HG02981 (cell line): ENCODE measurements at regions not wholly inside any gene's neighbourhood (a gene's known extent, or its start where the extent isn't known, plus 50 kb on each side); places are given as distances from the start of the nearest gene placed in this dataset.

Experiments used
- ATAC-seq: cut with Tn5 transposase; IDR thresholded peaks from one replicate; pipeline ENCODE4 v1.9.1; 2021; ENCODE audit warnings: mild to moderate bottlenecking, moderate library complexity; ENCODE audit not compliant: unreplicated experiment

GRCh38 chr3:57009802-57010201, 50.7 kb upstream of the SPATA12 start:
- ATAC-seq, result no peak

DNA sequence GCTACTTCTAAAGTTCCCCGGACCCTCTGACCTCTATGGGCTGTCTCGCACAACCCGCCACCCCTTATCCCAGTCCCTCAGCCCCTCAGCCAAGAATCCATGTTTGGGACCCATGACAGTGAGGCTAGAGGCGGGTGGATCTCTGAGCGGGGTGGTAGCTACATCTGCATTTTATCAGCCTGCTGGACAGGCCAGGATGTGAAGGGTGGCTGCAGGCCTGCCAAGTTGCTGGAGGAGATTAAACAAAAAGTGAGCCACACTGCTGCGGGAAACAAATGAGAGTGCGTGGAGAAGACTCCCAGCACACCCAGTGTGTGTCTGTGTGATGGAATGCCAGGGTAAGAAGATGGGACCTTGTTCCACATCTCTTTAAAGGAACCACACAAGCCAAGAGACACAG, 51.1 kb upstream of the SPATA12 start:
- no peak for ATAC-seq

- no peak for ATAC-seq
These were observed 52.7 kb upstream of the SPATA12 start for GRCh38 chr3:57007521-57008460.

GRCh38 chr3:57006949-57007419, 53.5 kb upstream of the SPATA12 start:
- no peak for ATAC-seq

- ATAC-seq, result no peak
These were observed 54.2 kb upstream of the SPATA12 start for GRCh38 chr3:57006179-57006657.

GRCh38 chr3:57004229-57004628, 56.2 kb upstream of the SPATA12 start:
- no peak for ATAC-seq

GRCh38 chr3:57003676-57004075, 56.8 kb upstream of the SPATA12 start:
- ATAC-seq, result no peak

DNA sequence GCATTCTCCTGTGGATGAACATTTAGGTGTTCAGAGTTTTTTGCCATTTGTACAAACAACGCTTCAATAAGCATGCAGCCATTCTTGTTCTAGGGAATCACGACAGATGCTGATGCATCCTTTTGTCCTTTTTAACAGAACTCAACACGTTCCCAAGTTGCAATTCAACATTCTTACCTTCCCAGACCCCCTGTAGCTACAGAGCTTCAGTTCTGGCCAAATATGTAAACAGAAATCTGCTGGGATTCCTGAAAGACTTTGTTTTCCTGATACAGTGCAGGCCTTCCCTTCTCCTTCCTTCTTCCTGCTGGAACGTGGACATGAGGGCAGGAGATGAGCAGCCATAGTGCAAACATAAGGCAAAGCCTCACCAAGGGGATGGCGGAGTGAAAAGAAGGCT, 59.1 kb upstream of the SPATA12 start:
- no peak for ATAC-seq

DNA sequence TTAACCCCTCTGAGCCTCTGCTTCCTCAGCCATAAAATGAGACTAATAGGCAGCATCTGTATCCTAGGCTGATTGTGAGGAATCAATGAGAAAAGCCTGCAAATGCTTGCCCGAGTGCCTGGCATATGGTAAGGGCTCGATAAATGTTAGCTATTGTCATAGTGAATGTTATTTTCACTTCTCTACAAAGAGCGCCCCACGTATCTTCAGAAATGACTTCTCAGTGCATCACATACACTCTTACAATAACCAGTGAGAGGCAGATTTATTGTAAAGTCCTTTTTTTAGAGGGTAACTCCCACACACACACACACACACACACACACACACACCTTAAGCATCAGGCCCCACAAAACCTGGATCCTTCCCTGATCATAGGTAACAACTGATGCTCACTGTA, 60.5 kb upstream of the SPATA12 start:
- ATAC-seq, result no peak

GRCh38 chr3:56999547-56999946, 60.9 kb upstream of the SPATA12 start:
- no peak for ATAC-seq

DNA sequence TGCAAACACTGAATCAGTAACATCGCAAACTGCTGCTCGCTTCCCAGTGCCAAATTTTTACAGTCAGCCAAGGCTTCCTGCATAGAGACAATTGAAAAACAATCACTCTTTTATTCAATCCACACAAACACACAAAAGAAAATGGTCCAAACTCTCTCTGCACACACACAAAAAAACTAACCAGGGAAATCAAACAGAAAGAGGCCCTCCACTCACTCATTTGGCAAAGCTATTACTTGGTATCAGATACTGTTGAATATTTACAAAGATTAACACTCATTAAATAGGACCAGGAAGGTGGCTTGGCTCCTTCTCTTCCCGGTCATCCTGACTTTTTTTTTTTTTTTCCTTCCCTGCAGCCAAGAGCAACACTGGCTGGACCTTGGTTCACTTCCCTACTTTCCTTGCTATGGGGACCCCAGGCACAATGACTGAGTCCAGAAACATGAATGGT, 62.4 kb upstream of the SPATA12 start:
- no peak for ATAC-seq

DNA sequence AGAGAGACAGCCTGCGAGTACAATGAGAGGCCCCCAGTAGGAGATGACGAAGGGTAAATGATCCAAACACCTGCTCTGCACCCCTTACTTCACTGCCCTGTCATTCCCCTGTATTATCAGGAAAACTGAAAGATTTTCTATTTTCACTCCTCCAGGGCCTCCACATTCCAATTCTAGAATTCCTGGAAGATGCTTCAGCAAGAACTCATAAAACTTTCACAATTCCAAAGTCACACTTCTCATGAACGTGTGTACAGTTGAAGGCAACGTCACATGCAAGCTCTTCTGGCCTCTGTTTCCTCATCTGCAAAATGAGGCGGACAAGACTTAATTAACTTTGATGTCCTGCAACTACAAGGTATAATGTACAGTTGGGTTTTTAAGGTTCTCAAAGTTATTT, 62.8 kb upstream of the SPATA12 start:
- ATAC-seq, result no peak

DNA sequence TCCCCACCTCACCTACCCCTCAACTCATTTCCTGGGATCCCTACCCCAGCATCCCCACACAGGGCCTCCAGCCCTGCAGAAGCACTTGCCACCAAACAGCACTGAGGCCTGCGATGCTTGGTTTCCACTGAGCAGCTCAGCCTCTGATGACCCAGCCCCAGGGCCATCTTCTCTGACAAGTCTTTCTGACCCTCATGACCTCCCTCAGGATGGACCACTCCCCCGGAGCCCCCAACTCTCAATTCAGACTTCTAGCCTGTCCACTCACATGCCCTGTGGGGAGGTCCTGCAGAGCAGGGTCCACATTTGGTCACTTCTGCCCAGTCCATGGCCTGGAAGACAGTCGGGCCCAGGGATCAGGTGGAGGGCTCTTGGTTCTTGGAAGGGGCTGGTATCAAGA, 63.4 kb upstream of the SPATA12 start:
- no peak for ATAC-seq

DNA sequence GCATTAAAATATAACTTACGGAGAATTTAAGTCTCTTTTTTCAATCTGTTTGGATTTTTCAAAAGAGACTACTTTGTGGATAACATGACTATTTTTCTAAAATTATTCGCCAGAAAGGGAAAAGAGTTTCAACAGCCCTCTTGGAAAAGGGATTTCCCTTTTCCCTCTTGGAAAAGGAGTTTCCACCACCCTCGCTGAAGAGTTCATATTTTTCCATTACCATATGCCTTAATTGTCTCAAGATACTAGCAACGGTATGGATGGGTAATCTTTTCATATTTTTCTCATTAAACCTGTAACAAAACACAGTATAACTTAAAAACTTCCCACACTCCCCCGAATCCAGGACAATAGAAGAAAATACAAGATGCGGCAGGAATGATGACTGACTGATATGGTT, 66.1 kb upstream of the SPATA12 start:
- ATAC-seq, result no peak

- ATAC-seq, result no peak
These were observed 69.8 kb upstream of the SPATA12 start for GRCh38 chr3:56990641-56991015.

DNA sequence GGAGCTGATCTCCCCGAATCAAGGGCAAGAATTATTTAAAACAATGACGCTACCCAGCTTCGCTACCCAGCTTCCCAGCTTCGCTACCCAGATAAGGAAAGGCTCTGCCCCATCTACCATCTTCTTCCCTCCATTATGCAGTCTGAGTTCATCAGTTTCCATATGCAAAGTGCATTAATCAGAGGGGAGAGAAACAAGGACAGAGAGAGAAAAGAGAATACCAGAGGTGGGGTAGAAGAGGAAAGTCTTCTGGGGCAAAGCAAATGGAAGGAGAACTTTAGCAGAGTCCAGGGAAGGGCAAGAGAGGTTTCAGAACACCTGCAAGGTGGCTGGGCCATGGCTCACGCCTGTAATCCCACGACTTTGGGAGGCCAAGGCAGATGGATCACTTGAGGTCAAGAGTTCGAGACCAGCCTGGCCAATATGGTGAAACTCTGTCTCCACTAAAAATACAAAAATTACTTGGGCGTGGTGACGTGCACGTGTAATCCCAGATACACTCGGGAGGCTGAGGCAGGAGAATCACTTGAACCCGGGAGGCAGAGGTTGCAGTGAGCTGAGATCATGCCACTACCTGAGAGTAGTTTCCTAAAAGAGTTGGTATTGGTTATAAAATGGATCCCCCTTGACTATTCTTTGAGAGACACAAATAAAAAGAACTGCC, 70.4 kb upstream of the SPATA12 start:
- no peak for ATAC-seq

GRCh38 chr3:56989169-56989976, 71.1 kb upstream of the SPATA12 start:
- no peak for ATAC-seq

GRCh38 chr3:56988458-56989168, 71.9 kb upstream of the SPATA12 start:
- ATAC-seq, result no peak

- no peak for ATAC-seq
These were observed 73.1 kb upstream of the SPATA12 start for GRCh38 chr3:56987238-56987895.

DNA sequence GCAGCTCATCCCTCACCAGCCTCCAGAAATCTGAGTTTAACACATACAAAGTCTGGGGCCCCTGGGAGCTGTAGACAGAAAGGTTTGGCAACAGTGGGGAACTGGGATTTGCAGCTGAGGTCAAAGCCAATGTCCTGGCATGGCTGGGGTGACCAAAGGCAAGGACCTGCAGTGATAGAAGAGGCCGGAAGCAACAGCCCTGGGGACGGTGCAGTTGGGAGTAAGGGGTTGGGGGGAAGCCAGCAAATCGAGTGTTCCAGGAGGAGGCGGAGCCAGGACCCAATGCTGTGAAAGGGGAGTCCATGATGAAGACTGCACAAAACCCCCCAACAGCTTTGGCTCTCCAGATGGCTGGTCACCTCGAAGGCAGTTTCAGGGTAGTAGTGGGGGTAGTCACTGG, 74.1 kb upstream of the SPATA12 start:
- ATAC-seq, result no peak
